ENCODE measurements at regions not wholly inside any gene's neighbourhood (a gene's known extent, or its start where the extent isn't known, plus 50 kb on each side); places are given as distances from the start of the nearest gene placed in this dataset.

DNA sequence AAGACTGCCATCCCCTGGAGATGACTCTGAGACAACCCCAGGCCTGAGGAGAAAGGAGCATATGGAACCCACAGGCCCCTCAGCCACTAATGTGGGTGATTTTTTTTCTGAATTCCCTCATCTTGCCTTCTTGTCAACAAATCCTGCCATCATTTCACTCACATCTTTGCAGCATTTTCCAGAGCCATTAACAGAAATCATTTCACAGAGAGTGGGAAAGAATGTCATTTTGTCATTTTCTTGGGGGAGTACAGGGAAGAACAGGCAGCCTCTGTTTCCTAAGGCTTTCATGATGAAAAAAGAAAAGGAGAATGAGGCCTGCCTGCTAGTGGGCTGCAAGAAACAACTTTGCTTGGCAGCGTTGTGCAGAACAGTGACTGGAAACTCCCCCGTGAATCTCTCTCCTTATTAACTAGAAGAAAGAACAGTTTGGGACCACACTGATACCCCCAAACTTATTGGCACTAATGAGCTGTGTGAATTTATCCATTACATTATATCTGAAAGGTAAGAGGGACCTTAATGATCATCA is 1464.6 kb upstream of the CELF4 start:
- TF ChIP-seq, protein P1, sequence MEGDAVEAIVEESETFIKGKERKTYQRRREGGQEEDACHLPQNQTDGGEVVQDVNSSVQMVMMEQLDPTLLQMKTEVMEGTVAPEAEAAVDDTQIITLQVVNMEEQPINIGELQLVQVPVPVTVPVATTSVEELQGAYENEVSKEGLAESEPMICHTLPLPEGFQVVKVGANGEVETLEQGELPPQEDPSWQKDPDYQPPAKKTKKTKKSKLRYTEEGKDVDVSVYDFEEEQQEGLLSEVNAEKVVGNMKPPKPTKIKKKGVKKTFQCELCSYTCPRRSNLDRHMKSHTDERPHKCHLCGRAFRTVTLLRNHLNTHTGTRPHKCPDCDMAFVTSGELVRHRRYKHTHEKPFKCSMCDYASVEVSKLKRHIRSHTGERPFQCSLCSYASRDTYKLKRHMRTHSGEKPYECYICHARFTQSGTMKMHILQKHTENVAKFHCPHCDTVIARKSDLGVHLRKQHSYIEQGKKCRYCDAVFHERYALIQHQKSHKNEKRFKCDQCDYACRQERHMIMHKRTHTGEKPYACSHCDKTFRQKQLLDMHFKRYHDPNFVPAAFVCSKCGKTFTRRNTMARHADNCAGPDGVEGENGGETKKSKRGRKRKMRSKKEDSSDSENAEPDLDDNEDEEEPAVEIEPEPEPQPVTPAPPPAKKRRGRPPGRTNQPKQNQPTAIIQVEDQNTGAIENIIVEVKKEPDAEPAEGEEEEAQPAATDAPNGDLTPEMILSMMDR (conservative IDR thresholded peaks at IDR 0.05): no peak
- no peak overlapping the region for H3K27ac ChIP-seq

DNA sequence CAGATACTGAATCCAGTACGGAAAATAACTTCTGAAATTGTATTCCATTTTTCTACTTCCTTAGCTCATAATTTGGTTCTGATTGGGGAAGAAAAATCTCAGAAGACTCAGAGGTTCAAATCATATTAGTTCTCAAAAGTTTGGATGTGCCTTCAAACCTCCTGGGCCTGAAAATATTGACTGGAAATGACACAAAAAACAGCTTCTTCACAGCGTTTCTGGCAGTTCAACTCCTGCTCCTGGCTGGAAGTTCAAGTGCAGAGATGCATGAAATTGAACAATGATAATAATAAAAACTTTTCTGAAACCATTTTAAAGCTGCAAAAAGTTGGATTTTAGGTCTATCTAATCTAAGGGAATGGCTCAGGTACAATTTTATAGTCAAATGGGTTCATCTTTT is 1459.9 kb upstream of the CELF4 start:
- TF ChIP-seq, protein P1 (conservative IDR thresholded peaks at IDR 0.05): no peak
- no peak overlapping the region for H3K27ac ChIP-seq

DNA sequence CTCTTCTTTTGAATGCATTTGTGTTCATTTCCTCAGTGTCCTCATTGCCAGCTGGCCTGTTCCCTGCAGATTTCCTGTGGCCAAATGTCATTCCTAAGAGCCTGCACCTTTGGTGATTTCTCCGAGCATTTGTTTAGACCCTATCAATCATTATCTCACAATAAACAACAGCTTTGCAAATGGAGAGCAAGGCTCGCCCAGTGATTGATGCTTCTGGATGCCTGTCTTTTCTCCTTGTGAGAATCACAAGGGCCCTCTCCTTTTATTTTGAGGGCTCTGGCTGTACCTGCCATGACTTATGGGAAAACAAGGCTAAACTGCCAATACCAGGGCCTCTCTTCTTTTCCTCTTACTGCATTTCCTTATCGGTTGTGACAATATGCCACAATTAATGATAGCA is 1454.4 kb upstream of the CELF4 start:
- H3K27ac ChIP-seq: no peak overlapping the region
- TF ChIP-seq, protein P1 (conservative IDR thresholded peaks at IDR 0.05): no peak

DNA sequence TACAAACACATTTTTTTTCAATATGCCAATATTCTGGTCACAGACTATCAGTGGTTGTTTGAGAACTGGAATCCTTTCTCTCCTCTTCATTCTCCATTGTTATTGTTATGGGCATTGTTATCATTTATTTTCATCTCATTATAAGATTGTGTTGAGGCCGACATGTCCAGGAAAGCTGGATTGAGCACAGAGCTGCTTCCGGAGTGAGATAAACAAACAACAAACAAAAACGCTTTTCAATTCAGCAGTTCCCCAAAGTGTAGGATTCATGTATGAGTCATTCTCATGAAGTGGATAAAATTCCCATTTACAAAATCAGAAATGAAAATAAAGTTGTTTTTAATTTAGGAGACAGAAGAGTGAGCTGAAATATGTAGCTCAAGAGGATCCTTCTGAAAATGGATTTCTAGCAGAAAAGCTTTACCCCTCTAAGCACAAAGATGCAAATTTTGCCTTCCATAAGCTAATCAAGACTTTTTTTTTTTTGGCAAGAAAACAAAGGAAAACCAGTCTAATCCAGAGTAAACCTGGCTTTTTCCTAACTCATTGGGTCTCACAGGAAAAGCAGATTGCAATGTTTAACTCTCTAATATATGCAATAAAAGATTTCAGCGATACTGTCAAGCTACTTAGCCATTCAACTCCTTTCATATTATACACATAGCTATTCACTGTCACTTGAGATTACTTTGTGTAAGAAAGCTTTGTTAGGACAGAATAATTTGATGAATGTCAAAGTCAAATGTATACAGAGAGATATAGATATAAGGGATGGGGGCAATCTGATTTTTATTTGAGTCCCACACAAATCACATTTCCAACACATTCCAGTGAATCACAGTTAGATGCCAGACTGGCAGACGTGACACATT is 1441.7 kb upstream of the CELF4 start:
- TF ChIP-seq, protein P1 (conservative IDR thresholded peaks at IDR 0.05): no peak
- H3K27ac ChIP-seq: no peak overlapping the region

DNA sequence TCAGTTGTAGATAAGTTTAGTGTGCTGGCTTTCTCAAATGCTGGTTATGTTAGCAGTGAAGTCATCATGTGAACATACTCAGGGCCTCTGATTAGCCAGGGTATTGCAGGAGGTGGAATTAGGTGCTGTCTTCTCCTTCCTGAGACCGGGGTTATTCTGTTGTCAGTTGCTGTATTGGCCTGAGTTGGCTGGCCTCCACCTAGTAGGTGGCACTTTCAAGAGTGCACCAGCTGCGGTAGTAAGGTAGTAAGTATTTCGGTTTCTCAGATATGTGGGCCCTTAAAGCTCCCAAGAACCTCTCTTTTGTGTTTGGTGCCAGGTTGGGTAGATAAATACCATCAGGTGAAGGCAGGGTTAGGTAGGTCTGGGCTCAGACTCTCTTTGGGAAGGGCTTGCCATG is 1430.5 kb upstream of the CELF4 start:
- no peak overlapping the region for H3K27ac ChIP-seq
- TF ChIP-seq, protein P1 (conservative IDR thresholded peaks at IDR 0.05): no peak

DNA sequence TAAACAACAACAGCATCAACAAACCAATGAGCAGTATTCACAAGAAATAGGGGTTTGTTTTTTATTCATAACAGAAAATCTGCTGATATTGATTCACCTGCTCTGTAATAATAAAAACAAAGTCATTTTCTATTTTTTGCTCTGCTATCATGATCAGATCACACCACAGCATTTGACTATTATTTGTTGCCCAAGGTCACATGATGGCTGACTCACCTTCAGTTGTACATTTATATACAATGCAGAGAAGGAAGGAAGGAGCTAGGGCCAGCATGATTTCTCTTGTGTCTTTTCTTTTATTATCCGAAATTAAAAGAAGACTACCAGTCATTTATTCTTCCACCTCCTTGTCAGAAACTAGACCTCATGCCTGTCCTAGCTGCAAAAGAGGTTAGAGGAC is 1427.7 kb upstream of the CELF4 start:
- H3K27ac ChIP-seq: no peak overlapping the region
- TF ChIP-seq, protein P1 (conservative IDR thresholded peaks at IDR 0.05): no peak

DNA sequence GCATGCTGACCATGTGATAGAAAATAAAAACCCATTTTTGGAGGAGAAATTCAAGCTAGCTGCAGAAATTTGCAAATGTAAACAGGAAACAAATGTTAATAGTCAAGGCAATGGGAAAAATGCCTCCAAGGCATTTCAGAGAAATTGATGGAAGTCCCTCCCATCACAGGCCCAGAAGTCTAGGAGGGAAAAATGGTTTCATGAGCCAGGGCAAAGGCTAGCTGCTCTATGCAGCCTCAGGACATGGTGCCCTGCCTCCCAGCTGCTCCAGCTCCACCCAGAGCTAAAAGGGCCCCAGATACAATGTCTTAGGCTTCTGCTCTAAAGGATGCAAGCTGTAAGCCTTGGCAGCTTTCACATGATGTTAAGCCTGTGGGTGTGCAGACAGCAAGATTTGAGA is 1419.4 kb upstream of the CELF4 start:
- TF ChIP-seq, protein P1 (conservative IDR thresholded peaks at IDR 0.05): no peak

More for the DNA sequence above, 1419.4 kb upstream of the CELF4 start:
- no peak overlapping the region for H3K27ac ChIP-seq

All from VCaP (cell line).